BJ (cell line): ENCODE measurements at regions not wholly inside any gene's neighbourhood (a gene's known extent, or its start where the extent isn't known, plus 50 kb on each side); places are given as distances from the start of the nearest gene placed in this dataset.

Source experiments
- CTCF ChIA-PET: fragments of 350-600 bp; formaldehyde crosslinking; extraction: SDS; loops from one replicate; lab custom pipeline; 2021; ENCODE audit warnings: antibody characterized with exemption, inconsistent platforms; lab: Yijun Ruan, JAX
- POLR2A ChIA-PET: fragments of 300-600 bp; sonication (Branson Sonifier 250); formaldehyde crosslinking; extraction: SDS; loops from one replicate; lab custom pipeline; 2021; ENCODE audit warnings: antibody characterized with exemption; lab: Charles Lee
- DNase-seq: peaks from one replicate; pipeline ENCODE4 v3.0.0-alpha.2; 2011; ENCODE audit warnings: low read depth
- H3K27me3 ChIP-seq: 2 replicates; pipeline ENCODE4 v1.6.0; 2011; ENCODE audit warnings: low read length; ENCODE audit not compliant: control insufficient read depth, insufficient read depth
- H3K36me3 ChIP-seq: 2 replicates; pipeline ENCODE4 v1.5.1; 2011; ENCODE audit warnings: low read length; ENCODE audit not compliant: control insufficient read depth, insufficient read depth
- H3K4me3 ChIP-seq: 2 replicates; pipeline ENCODE4 v1.5.1; 2011; ENCODE audit warnings: low read depth, mild to moderate bottlenecking, control low read depth, low read length
- TF ChIP-seq, protein P1 (sequence below): IDR thresholded peaks from 2 replicates; pipeline ENCODE4 v1.5.1; 2011; ENCODE audit warnings: low read depth, mild to moderate bottlenecking, control low read depth, inconsistent platforms, low read length, moderate library complexity; ENCODE audit not compliant: insufficient read depth

DNA sequence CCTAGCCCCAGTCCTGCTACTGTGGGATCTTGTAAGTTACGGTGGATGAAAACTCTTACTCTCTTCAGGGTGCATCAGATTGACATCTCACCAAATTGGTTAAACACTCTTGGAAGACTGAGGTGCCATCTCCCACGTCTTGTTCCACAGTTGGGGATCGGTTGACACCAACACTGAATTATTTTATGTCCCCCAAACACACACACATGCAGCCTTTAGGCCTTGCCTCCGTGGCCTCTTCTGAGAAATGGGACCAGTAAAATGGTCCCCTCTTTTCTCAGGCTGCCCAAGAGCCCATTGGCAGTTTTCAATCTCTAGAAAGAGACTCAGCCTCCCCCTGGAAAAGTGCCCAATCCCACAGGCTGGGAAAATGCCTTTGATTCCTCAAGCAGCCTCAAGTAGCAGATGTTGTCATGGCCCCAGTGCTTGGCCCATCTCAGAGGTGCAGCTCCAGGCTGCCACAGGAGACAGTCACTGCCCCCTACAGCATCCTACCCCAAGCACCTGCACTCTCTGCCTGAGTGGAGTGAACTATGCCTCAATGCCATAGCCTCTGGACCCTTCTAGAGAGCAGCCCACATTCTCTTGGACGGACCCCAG is 163.9 kb downstream of the ANKRD60 start:
- H3K4me3 ChIP-seq = no peak overlapping the region
- ChIA-PET POLR2A (no interaction called here), CTCF (interaction anchor here (1.1 to 1.9 kb wide), 4 partner anchors 8 to 23 kb away, joined by 3 to 5 read pairs (median 4); no protein-coding TSS in a partner anchor)
- peaks cover 3% of the 10 kb centered on the region; the same call in 1 of the 2 replicates for H3K27me3 ChIP-seq
- H3K36me3 ChIP-seq = no peaks in the 10 kb centered on the region
- DNase-seq = no peak
- TF ChIP-seq, protein P1, sequence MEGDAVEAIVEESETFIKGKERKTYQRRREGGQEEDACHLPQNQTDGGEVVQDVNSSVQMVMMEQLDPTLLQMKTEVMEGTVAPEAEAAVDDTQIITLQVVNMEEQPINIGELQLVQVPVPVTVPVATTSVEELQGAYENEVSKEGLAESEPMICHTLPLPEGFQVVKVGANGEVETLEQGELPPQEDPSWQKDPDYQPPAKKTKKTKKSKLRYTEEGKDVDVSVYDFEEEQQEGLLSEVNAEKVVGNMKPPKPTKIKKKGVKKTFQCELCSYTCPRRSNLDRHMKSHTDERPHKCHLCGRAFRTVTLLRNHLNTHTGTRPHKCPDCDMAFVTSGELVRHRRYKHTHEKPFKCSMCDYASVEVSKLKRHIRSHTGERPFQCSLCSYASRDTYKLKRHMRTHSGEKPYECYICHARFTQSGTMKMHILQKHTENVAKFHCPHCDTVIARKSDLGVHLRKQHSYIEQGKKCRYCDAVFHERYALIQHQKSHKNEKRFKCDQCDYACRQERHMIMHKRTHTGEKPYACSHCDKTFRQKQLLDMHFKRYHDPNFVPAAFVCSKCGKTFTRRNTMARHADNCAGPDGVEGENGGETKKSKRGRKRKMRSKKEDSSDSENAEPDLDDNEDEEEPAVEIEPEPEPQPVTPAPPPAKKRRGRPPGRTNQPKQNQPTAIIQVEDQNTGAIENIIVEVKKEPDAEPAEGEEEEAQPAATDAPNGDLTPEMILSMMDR = no peak

DNA sequence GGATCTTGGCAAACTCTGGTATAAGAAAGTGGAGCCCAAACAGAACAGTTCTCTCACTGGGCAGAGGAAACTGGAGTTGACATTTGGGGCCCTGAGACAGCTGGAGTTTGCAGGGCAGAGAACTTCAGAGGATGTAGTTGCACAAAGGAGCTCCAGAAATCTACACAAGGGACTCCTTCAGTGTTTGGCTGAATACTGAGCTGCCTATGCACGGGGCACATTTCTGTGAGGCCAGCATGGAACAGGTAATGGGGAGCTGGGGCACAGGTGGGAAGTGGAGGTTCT is 169.3 kb downstream of the ANKRD60 start:
- DNase-seq = no peak
- POLR2A ChIA-PET = no interaction called here
- CTCF ChIA-PET = interaction anchor here (1.2 kb wide), 1 partner anchor 20 kb away, joined by 3 read pairs; no protein-coding TSS in a partner anchor
- Histone ChIP-seq H3K27me3 (peaks cover 4% of the 10 kb centered on the region), H3K4me3 (no peak overlapping the region), H3K36me3 (no peaks in the 10 kb centered on the region)
- TF ChIP-seq, protein P1 = no peak

DNA sequence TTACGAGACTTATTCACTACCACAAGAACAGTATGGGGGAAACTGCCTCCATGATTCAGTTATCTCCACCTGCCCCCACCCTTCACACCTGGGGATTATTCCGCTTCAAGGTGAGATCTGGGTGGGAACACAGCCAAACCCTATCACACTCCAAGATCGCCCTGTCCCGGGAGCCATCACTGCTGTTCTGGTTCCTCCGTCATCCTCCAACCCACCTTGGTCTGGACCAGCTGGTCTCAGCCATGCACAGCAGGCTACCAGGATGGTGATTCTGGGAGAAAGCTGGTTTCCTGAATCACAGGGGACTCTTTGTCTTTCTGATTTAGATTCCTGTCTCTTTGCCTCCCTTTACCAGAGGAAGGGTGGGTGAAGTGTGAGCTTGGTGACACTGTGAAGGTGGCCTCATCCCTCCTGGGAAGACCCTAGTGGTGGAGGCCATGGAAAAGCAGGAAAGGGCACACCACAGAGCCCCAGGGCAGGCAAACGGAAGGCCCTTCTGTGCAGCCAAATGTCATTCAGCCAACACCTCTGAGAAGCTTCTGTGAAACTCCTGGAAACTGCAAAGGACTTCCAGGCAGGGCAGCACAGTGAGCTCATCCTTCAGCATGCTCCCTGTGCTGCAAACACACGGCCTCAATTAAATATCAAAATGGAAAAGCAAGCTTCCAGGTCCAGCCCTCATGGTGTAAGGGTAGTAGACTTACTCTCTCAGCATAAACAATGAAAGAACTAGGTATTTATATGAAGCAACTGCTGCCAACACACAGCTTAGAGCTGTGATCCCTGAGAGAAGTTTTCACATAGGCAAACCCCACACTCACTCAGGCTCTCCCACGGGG is 169.8 kb downstream of the ANKRD60 start:
- TF ChIP-seq, protein P1 = no peak
- Histone ChIP-seq H3K4me3 (no peak overlapping the region), H3K27me3 (peaks cover 5% of the 10 kb centered on the region), H3K36me3 (no peaks in the 10 kb centered on the region)
- DNase-seq = no peak
- ChIA-PET CTCF (interaction anchor here (0.9 to 1.2 kb wide), 3 partner anchors 9 to 20 kb away, joined by 3 to 4 read pairs (median 3); no protein-coding TSS in a partner anchor), POLR2A (no interaction called here)

DNA sequence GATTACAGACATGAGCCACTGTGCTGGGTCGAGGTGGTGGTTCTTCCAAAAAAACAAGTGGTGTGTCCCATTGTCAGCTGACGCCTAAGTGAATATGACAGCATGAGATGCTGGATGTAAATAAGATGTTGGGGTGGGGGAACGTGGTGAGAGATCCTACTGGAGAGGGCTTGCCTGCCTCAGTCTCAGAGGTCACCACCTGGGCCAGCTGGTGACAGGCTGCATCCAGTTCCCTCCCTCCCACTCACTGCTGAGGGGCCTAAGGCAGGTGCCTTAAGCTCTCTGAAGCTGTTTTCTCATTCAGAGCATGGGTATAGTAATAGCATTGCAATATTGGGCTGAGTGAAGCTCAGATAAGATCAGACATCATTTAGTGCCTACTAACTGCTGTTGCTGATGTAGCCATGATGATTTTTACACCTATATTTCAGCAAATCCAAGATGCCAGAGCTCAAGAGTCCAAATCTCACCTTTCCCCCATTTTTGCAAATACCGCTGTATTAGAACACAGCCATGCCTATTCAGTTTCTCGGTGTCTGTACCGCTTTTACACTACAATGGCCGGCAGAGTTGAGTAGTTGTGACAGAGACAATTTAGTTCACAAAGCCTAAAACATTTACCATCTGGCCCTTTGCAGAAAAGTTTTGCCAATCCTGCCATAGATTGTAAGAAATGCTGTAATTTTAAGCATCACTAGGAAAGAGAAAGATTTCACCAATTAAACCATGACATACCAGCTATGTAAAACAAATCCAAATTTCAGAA is 171.3 kb downstream of the ANKRD60 start:
- CTCF ChIA-PET = interaction anchor here (0.6 to 1.4 kb wide), 2 partner anchors 8 to 100 kb away, joined by 3 read pairs; no protein-coding TSS in a partner anchor
- H3K4me3 ChIP-seq = no peak overlapping the region
- POLR2A ChIA-PET = no interaction called here

More for the DNA sequence above, 171.3 kb downstream of the ANKRD60 start:
- no peaks in the 10 kb centered on the region for H3K36me3 ChIP-seq
- H3K27me3 ChIP-seq = peaks cover 5% of the 10 kb centered on the region
- TF ChIP-seq, protein P1 = no peak
- no peak for DNase-seq
